IMR-90 (cell line): ENCODE measurements at regions not wholly inside any gene's neighbourhood (a gene's known extent, or its start where the extent isn't known, plus 50 kb on each side); places are given as distances from the start of the nearest gene placed in this dataset.

Experiments used
- ATAC-seq: fragments of 200-7000 bp; cut with Tn5 transposase; 2 replicates; pipeline ENCODE4 v1.9.1; 2020; ENCODE audit warnings: low read depth, mild to moderate bottlenecking, moderate library complexity
- BruUV-seq: library from RNA; stranded (reverse); fragments of 400-500 nt; replicated peaks from 2 replicates; lab custom pipeline; 2021; lab: Mats Ljungman, UMichigan
- CTCF ChIA-PET: fragments of 300-600 bp; formaldehyde crosslinking; extraction: SDS; loops from one replicate; lab custom pipeline; 2021; ENCODE audit warnings: antibody characterized with exemption; lab: Yijun Ruan, JAX
- POLR2A ChIA-PET: fragments of 300-600 bp; sonication (Branson Sonifier 250); formaldehyde crosslinking; loops from one replicate; lab custom pipeline; 2022; ENCODE audit warnings: antibody characterized with exemption; ENCODE audit not compliant: unreplicated experiment; lab: Charles Lee
- DNase-seq: peaks from one replicate; pipeline ENCODE4 v3.0.0; 2013
- H2AFZ ChIP-seq: replicated peaks from 2 replicates; pipeline ENCODE3; 2013; ENCODE audit warnings: low read length, mild to moderate bottlenecking; ENCODE audit not compliant: poor library complexity
- H2AK5ac ChIP-seq: 2 replicates; pipeline ENCODE4 v1.6.1; 2013; ENCODE audit warnings: low read depth, low read length, inconsistent platforms
- H2AK9ac ChIP-seq: replicated peaks from 2 replicates; pipeline ENCODE3; 2013; ENCODE audit warnings: mild to moderate bottlenecking, low read depth, low read length, moderate library complexity; ENCODE audit not compliant: poor library complexity
- H2BK120ac ChIP-seq: 2 replicates; pipeline ENCODE4 v1.6.1; 2013; ENCODE audit warnings: low read depth, low read length, inconsistent platforms
- H2BK15ac ChIP-seq: 3 replicates; pipeline ENCODE4 v1.6.1; 2013; ENCODE audit warnings: low read depth, low read length, inconsistent platforms
- H2BK20ac ChIP-seq: 2 replicates; pipeline ENCODE4 v1.6.1; 2013; ENCODE audit warnings: low read depth, mild to moderate bottlenecking, inconsistent platforms, low read length, moderate library complexity
- H2BK5ac ChIP-seq: 2 replicates; pipeline ENCODE4 v1.6.1; 2013; ENCODE audit warnings: mild to moderate bottlenecking, low read depth, low read length, inconsistent platforms; ENCODE audit not compliant: poor library complexity, severe bottlenecking
- H3K14ac ChIP-seq: replicated peaks from 2 replicates; pipeline ENCODE4 v1.6.1; 2013; ENCODE audit warnings: low read depth, low read length, inconsistent platforms
- H3K18ac ChIP-seq: 2 replicates; pipeline ENCODE4 v1.6.1; 2013; ENCODE audit warnings: low read depth, low read length, control low read depth
- H3K23ac ChIP-seq: 2 replicates; pipeline ENCODE4 v1.6.1; 2013; ENCODE audit warnings: low read depth, low read length, inconsistent platforms
- H3K27ac ChIP-seq: 2 replicates; pipeline ENCODE4 v1.5.1; 2013; ENCODE audit warnings: mild to moderate bottlenecking, control low read depth, low read length; ENCODE audit not compliant: insufficient read depth
- H3K27me3 ChIP-seq: 2 replicates; pipeline ENCODE4 v1.6.1; 2013; ENCODE audit warnings: low read length; ENCODE audit not compliant: control insufficient read depth, insufficient read depth
- H3K36me3 ChIP-seq: 2 replicates; pipeline ENCODE4 v1.6.1; 2013; ENCODE audit warnings: low read length, mixed read lengths; ENCODE audit not compliant: control insufficient read depth, insufficient read depth
- H3K4ac ChIP-seq: 2 replicates; pipeline ENCODE4 v1.6.1; 2013; ENCODE audit warnings: low read depth, low read length, inconsistent platforms
- H3K4me1 ChIP-seq: 2 replicates; pipeline ENCODE4 v1.6.1; 2013; ENCODE audit warnings: low read length, mixed read lengths; ENCODE audit not compliant: control insufficient read depth, insufficient read depth
- H3K4me2 ChIP-seq: 2 replicates; pipeline ENCODE4 v1.6.1; 2013; ENCODE audit warnings: low read depth, mild to moderate bottlenecking, control low read depth, low read length, moderate library complexity
- H3K4me3 ChIP-seq: 2 replicates; pipeline ENCODE4 v1.5.1; 2013; ENCODE audit warnings: low read depth, mild to moderate bottlenecking, control low read depth, low read length, moderate library complexity; ENCODE audit not compliant: insufficient read depth
- H3K56ac ChIP-seq: 2 replicates; pipeline ENCODE4 v1.6.1; 2013; ENCODE audit warnings: low read length, inconsistent platforms; ENCODE audit not compliant: insufficient read depth; ENCODE audit errors: extremely low read depth
- H3K79me1 ChIP-seq, 2 experiments: 2 replicates each; pipeline ENCODE4 v1.6.1; 2013; ENCODE audit warnings: low read length in 2 of 2, inconsistent platforms in 1 of 2, low read depth in 1 of 2
- H3K9ac ChIP-seq: 2 replicates; pipeline ENCODE4 v1.6.1; 2013; ENCODE audit warnings: low read depth, low read length, control low read depth
- H3K9me1 ChIP-seq: 2 replicates; pipeline ENCODE4 v1.6.1; 2013; ENCODE audit warnings: low read length, inconsistent platforms; ENCODE audit not compliant: insufficient read depth
- H3K9me3 ChIP-seq: 2 replicates; pipeline ENCODE4 v1.6.1; 2013; ENCODE audit warnings: low read length; ENCODE audit not compliant: control insufficient read depth, insufficient read depth
- H4K20me1 ChIP-seq: 2 replicates; pipeline ENCODE4 v1.6.1; 2013; ENCODE audit warnings: low read length, inconsistent platforms; ENCODE audit not compliant: insufficient read depth
- H4K5ac ChIP-seq: 2 replicates; pipeline ENCODE4 v1.6.1; 2013; ENCODE audit warnings: mild to moderate bottlenecking, low read depth, low read length, control low read depth
- H4K8ac ChIP-seq, 2 experiments: 2 replicates each; pipeline ENCODE4 v1.6.1; 2013; ENCODE audit warnings: low read depth in 2 of 2, low read length in 2 of 2, control low read depth in 1 of 2, inconsistent platforms in 1 of 2
- H4K91ac ChIP-seq: 2 replicates; pipeline ENCODE4 v1.6.1; 2013; ENCODE audit warnings: low read depth, low read length, inconsistent platforms; ENCODE audit not compliant: insufficient read depth
- CEBPB ChIP-seq: IDR thresholded peaks from 2 replicates; pipeline ENCODE4 v1.6.1; 2012; ENCODE audit warnings: low read depth, low read length, improper control_type of control experiment
- MAZ ChIP-seq: IDR thresholded peaks from 2 replicates; pipeline ENCODE4 v1.6.1; 2012; ENCODE audit warnings: low read depth, mild to moderate bottlenecking, low read length, improper control_type of control experiment, moderate library complexity, borderline replicate concordance
- NFE2L2 ChIP-seq: fragments of 150-350 bp; IDR thresholded peaks from 2 replicates; pipeline ENCODE4 v1.6.1; 2016; ENCODE audit warnings: low read depth, mild to moderate bottlenecking, low read length
- RAD21 ChIP-seq: IDR thresholded peaks from 2 replicates; pipeline ENCODE4 v1.6.1; 2012; ENCODE audit warnings: low read length, improper control_type of control experiment
- RFX5 ChIP-seq: IDR thresholded peaks from 2 replicates; pipeline ENCODE4 v1.8.0; 2012; ENCODE audit warnings: low read depth, mild to moderate bottlenecking, low read length, moderate library complexity
- WGBS, 2 experiments: methylation state at CpG; one replicate each; pipeline versions ENCODE4 v1.1.5 to v1.1.7; 2013; ENCODE audit warnings: missing lambda C conversion rate in 2 of 2; ENCODE audit not compliant: insufficient read length in 1 of 2; ENCODE audit errors: extremely low coverage in 2 of 2; 5-methylcytosine and 5-hydroxymethylcytosine counted together
- dilution Hi-C: fragments of 300-500 bp; cut with HindIII; formaldehyde crosslinking; loops from one replicate; pipeline ENCODE4 v1.14.3; 2018; ENCODE audit warnings: low sequenced_read_pairs; ENCODE audit not compliant: unreplicated experiment
- in situ Hi-C: fragments of 300-500 bp; cut with MboI; formaldehyde crosslinking; loops from 3 replicates; pipeline ENCODE4 v1.14.3; 2019; ENCODE audit warnings: low sequenced_read_pairs, inconsistent platforms, mixed read lengths
- intact Hi-C: fragments of 100-400 bp; cut with micrococcal nuclease; formaldehyde crosslinking; loops from 2 replicates; pipeline ENCODE4 v1.10.0; 2022

GRCh38 chr12:92446083-92446460, 256.7 kb upstream of the PLEKHG7 start:
- H3K23ac ChIP-seq, result no peak overlapping the region
- H4K8ac ChIP-seq, result no peak overlapping the region
- H2BK20ac ChIP-seq, result no peak overlapping the region
- no peaks in the 10 kb centered on the region for H3K79me1 ChIP-seq
- ChIA-PET POLR2A (no interaction called here), CTCF (no interaction called here)
- H2BK120ac ChIP-seq, result no peak overlapping the region
- H2AK9ac ChIP-seq, result no peak overlapping the region
- H3K27me3 ChIP-seq, result peaks cover 8% of the 10 kb centered on the region
- dilution Hi-C loops (no loop called here), intact Hi-C loops (no loop called here), in situ Hi-C loops (no loop called here)
- H4K20me1 ChIP-seq, result no peaks in the 10 kb centered on the region
- ATAC-seq (no peak), DNase-seq (no peak)
- no peaks in the 10 kb centered on the region for H3K4me1 ChIP-seq
- no peak overlapping the region for H2AFZ ChIP-seq
- H3K18ac ChIP-seq, result no peak overlapping the region
- no peaks in the 10 kb centered on the region for H3K9me3 ChIP-seq
- H2BK5ac ChIP-seq, result no peak overlapping the region
- H3K4me2 ChIP-seq, result no peak overlapping the region
- TF ChIP-seq CEBPB, result no peak
- no peak for TF ChIP-seq MAZ
- no peak for TF ChIP-seq RFX5
- no peak for TF ChIP-seq RAD21
- no peak for TF ChIP-seq NFE2L2
- no peak overlapping the region for H3K27ac ChIP-seq
- H3K4ac ChIP-seq, result no peak overlapping the region
- H3K9me1 ChIP-seq, result no peaks in the 10 kb centered on the region
- WGBS, 2 experiments, result no CpG with 5 or more reads among the region's 1 CpG
- H4K5ac ChIP-seq, result no peak overlapping the region
- H3K56ac ChIP-seq, result no peak overlapping the region
- BruUV-seq, result no TSS peak
- no peak overlapping the region for H3K9ac ChIP-seq
- H4K91ac ChIP-seq, result no peak overlapping the region
- H2AK5ac ChIP-seq, result no peak overlapping the region
- H3K14ac ChIP-seq, result no peak overlapping the region
- H3K4me3 ChIP-seq, result no peak overlapping the region
- no peaks in the 10 kb centered on the region for H3K36me3 ChIP-seq
- H2BK15ac ChIP-seq, result no peak overlapping the region
